Esophagus squamous epithelium (tissue), 4 donors: ENCODE measurements at regions not wholly inside any gene's neighbourhood (a gene's known extent, or its start where the extent isn't known, plus 50 kb on each side); places are given as distances from the start of the nearest gene placed in this dataset.

Source experiments
- CTCF ChIP-seq, 6 experiments: fragments of 450-650 bp in 4 of 6; fragments of 200-600 bp in 2 of 6; sonication (generic) in 2 of 6; IDR thresholded peaks; one replicate each; pipeline ENCODE4 v1.5.1; 2016 to 2019; ENCODE audit warnings: antibody characterized with exemption in 6 of 6, mild to moderate bottlenecking in 4 of 6, moderate library complexity in 4 of 6
- POLR2A ChIP-seq, 4 donors: fragments of 450-650 bp; IDR thresholded peaks; one replicate each; pipeline ENCODE4 v1.6.1; 2017; ENCODE audit warnings: antibody characterized with exemption in 4 of 4, mild to moderate bottlenecking in 4 of 4, moderate library complexity in 3 of 4

GRCh38 chr20:7240490-7240889 lies 473.0 kb downstream of the BMP2 start:
- no peak for TF ChIP-seq CTCF (IDR thresholded peaks at IDR 0.05)
- TF ChIP-seq POLR2A (IDR thresholded peaks at IDR 0.05) = no peak
